ENCODE measurements at regions not wholly inside any gene's neighbourhood (a gene's known extent, or its start where the extent isn't known, plus 50 kb on each side); places are given as distances from the start of the nearest gene placed in this dataset.

- FAIRE-seq (no peak), DNase-seq (ENCODE audit: low spot score) (no peak)
Measured at GRCh38 chr14:71658261-71658860, 273.9 kb upstream of the RGS6 start.

GRCh38 chr14:71659159-71659558 lies 273.1 kb upstream of the RGS6 start:
- DNase-seq (ENCODE audit: low spot score), result no peak
- no peak for FAIRE-seq

DNA sequence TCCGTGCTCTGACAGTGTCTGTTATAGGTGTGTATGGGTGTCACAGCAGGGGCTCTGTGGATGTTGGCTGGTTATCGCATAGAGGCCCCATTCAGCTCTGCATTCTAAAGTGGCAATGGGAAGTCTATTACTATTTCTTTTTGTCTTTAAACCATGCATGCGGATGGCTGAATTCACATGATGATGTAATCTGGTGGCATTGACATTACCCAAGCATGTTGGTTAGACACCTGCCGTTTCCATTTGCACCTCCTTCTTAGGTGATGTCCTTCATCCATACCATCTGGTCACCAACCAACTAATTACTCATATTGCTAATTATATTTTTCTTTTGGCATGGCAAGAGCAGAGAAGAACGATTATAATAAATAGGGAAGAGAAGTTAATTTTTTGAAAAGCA lies 270.8 kb upstream of the RGS6 start:
- FAIRE-seq (no peak), DNase-seq (ENCODE audit: low spot score) (no peak)

DNA sequence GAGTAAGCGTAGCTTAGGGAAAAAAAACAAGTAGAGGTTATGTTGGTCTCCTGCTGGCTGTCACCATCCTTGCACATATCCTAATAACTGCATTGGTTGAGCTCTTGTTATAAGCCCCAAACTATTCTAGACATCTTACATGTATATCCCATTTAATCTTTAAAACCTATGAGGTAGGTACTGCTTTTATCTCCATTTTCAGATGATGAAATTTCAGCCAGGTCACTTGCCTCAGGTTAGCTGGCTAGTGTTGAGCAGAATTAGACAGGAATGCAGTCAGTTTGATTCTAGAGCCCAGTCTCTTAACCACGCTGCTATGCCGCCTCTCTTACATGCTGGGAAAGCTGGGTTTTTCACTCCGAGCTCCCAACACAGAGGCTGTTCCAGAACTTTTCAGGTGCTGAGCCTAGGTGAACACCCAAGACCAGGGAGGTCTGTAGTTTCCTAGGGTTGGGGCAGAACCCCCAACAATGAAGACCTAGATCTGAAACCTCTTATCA lies 269.9 kb upstream of the RGS6 start:
- no peak for DNase-seq (ENCODE audit: low spot score)
- no peak for FAIRE-seq

- peak; percentile 31 for DNase-seq (ENCODE audit: low spot score)
- FAIRE-seq, result no peak
Measured at GRCh38 chr14:71665157-71665556, 267.1 kb upstream of the RGS6 start.

GRCh38 chr14:71665781-71666180 lies 266.4 kb upstream of the RGS6 start:
- no peak for FAIRE-seq

DNA sequence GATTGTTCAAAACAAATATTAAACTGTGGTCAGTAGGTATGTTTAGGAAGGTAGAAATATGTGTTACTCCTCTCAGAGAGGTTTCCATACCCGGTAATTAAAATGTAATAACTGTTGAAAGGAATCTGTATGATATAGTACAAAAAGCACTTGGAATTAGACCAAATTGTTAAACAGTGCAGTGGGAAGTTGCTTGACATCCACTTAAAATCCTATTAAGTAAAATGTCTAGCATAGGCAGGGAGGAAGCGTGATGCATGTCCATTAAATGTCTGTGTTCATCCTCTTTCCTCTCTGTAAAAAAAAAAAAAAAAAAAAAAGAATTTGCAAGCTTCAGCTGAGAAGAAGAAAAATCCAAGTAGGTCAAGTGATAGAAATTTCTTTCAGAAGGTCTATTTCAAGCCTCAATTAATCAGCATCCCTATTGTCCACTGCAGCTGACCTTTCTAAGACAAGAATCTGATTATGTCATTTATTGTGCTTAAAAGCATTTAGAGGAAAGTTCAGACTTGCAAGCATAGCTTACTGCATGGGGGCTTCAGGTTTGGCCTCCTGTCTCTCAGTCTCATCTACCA lies 265.6 kb upstream of the RGS6 start:
- DNase-seq (ENCODE audit: low spot score) (no peak), FAIRE-seq (no peak)

More at GRCh38 chr14:71665781-71666180, 266.4 kb upstream of the RGS6 start:
- DNase-seq (ENCODE audit: low spot score), result no peak

DNA sequence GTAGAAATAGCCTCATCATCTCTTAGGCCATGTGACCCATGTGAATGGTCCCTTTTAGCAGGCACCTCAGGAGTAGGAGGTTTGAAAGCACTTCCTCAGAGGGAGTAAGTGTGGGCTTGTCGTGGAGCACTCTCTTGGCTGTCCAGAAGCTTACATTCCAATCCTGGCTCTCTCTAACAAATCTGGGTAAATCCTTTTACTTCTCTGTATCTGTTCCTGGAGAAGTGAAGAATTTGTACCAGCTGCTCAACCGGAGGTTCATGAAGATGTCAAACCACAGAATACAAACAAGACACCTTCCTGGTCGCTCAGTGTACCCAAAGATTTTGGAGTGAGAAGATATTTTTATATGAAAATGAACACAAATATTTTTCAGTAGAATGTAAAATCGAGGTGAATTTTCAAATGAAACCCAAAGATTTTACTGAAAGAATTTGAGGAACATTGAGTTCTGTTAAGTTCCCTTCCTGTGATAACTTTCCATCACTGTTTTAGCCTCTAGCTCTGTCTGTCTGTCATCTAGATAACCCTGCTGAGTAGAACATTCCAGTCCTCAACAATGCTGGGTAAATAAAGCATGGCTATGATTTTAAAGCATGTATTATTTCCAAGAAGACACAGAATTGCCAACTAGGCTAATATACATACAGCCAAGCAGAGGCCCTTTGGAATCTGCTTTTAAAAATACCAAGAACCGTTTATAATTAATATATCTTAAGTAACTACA lies 263.9 kb upstream of the RGS6 start:
- DNase-seq (ENCODE audit: low spot score) (no peak), FAIRE-seq (no peak)

- FAIRE-seq, result no peak
Measured at GRCh38 chr14:71672596-71672995, 259.6 kb upstream of the RGS6 start.

GRCh38 chr14:71675126-71675899 lies 256.9 kb upstream of the RGS6 start:
- no peak for DNase-seq (ENCODE audit: low spot score)
- no peak for FAIRE-seq

More at GRCh38 chr14:71672596-71672995, 259.6 kb upstream of the RGS6 start:
- DNase-seq (ENCODE audit: low spot score), result no peak

GRCh38 chr14:71675900-71676287 lies 256.3 kb upstream of the RGS6 start:
- DNase-seq (ENCODE audit: low spot score) (no peak), FAIRE-seq (no peak)

- FAIRE-seq (no peak), DNase-seq (ENCODE audit: low spot score) (no peak)
Measured at GRCh38 chr14:71680736-71681387, 251.4 kb upstream of the RGS6 start.

- FAIRE-seq, result no peak
- no peak for DNase-seq (ENCODE audit: low spot score)
Measured at GRCh38 chr14:71682337-71682736, 249.9 kb upstream of the RGS6 start.

DNA sequence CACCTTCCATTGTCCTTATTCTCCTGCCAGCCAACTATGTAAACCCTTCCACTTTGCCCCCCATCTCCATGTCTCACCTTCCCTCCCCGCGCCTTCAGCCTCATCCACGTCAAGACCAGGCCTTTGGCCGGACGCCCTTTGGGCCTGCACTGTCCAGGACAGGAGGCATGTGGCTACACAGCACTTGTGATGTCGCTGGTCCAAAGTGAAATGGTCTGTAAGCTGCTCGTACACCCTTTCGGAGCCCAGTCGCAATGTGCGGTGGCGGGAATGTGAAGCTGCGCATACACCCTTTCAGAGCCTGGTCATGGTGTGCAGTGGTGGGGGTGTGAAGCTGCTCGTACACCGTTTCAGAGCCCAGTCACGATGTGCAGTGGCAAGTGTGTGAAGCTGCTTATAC lies 247.9 kb upstream of the RGS6 start:
- DNase-seq (ENCODE audit: low spot score) (no peak), FAIRE-seq (no peak)

DNA sequence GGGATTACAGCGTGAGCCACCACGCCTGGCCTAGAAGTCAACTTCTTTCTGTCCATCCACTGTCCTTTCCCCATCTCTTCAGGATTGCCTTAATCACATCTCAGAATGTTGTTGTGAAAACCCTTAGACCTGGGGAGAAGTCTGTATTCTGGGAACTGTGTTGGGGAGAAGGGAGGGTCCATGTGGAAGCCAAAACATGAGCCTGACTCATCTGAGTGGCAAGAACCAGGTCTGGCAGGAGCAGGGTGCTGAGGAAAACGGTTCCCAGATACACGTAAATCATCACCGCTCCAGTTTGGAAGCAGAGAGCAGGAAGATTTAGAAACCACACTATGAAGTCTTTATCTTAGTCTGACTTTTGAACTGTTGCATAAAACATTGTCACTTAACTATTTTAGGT lies 245.6 kb upstream of the RGS6 start:
- DNase-seq (ENCODE audit: low spot score), result no peak
- FAIRE-seq, result no peak

DNA sequence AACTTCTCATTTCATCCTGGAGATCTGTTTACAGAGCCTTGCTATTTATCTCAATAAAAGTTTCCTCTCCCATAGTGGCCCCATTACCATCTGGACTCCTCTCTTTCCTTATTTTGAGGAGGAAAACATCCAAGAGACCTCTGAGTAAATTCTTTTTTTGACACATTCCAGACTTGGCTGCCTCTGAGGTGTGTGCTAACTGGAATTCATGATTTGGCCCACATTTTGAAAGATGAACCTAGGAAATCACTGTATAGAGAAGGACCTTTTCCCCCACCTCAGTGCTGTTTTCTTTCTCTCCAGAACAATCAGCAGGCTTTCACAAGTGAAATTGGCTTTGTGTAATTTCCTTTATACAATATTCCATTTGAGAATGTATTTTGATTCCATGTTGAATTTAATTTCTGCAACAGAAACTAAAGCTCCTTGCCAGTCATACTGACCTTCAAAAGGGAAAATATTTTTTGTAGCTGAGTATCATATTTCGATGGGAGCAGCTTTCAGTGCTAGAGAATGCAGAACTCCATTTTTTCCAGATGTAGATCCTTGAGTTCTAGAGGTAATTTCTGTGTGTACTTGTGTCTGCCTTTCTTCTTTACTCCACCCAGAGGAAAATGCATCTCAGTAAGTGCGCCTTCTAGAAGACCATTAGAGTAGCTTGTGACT lies 244.9 kb upstream of the RGS6 start:
- DNase-seq (ENCODE audit: low spot score) (no peak), FAIRE-seq (no peak)

DNA sequence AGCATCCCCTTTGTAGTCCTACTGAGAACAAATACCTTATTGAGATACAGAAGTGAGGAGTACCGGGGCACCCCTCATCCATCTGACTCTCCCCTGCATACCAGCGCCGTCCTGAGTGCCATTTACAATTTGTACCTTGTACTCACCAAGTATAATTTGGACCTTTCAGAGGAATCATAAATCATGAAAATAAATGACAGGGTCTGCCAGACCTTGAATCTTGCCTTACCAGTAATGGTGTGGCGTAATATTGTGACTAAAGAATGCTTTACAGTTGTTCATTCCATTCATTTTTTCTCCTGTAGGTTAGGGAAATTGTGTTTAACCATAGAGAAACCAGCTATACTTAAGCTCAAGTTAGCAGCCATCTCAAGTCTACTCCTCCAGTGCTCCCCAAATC lies 243.7 kb upstream of the RGS6 start:
- DNase-seq (ENCODE audit: low spot score) (no peak), FAIRE-seq (no peak)

DNA sequence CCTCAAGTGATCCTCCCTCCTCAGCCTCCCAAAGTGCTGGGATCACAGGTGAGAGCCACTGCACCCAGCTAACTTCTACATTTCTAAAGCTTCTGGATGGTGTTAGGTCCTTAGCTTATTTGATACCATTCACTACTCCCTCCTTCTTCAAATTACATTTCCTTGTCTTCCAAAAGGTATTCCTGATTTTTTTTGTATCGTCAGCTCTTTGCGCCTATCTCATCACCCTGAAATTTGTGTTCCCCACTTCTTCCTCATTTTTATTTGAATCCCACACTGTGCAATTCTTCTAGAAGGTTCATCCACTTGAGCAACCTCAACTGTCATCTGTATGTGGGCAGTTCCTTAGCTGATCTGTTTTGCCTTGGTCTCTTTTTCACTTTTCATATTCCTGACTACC lies 241.8 kb upstream of the RGS6 start:
- no peak for DNase-seq (ENCODE audit: low spot score)
- no peak for FAIRE-seq

- no peak for FAIRE-seq
- no peak for DNase-seq (ENCODE audit: low spot score)
Measured at GRCh38 chr14:71692496-71692895, 239.7 kb upstream of the RGS6 start.

DNA sequence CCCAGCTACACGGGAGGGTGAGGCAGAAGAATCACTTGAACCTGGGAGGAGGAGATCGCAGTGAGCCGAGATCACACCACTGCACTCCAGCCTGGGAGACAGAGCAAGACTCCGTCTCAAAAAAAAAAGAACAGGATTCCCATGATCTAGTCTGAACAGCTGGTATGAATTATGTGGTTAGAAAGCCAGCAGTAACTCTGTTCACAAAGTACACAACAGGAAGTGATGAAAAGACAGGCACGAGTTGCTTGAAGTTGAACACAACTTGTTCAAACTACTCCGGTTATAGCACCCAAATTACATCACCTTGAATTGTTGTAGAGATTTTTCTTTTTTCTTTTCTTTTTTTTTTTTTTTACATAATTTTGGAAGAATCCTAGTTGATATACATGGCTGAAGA lies 238.8 kb upstream of the RGS6 start:
- DNase-seq (ENCODE audit: low spot score) (no peak), FAIRE-seq (no peak)
